DMS153 (cell line): ENCODE measurements at regions not wholly inside any gene's neighbourhood (a gene's known extent, or its start where the extent isn't known, plus 50 kb on each side); places are given as distances from the start of the nearest gene placed in this dataset.
A peak's percentile ranks its signal among the peaks of the same experiment; 100 is the strongest.
"Not testable (repeated sequence)": the region's sequence is repeated elsewhere in the genome, so short reads cannot be mapped to it uniquely, and the experiment has no call there.

ENCODE experiments used
- DNase-seq: peaks from one replicate; lab custom pipeline; 2025; lab: John Stamatoyannopoulos, UW

DNA sequence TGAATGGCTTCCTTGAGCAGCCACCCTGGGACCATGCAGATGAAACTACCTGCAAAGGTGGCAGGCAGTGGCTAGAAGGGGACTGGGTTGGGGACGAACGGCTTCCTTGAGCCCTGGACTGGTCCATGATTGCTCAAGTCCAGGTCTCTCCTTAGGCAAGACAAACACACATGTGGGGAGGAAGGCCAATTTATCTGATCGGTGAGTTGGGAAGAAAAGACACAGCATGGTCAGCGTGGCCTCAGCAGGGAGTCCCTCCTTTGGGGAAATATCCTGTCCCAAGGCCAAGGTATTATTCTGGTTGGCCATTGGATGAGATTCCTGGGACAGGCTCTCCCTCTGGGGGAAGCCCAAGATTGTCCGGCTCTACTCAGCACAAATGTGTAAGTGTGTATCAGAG, 116.3 kb upstream of the ERG start:
- no peak for DNase-seq

DNA sequence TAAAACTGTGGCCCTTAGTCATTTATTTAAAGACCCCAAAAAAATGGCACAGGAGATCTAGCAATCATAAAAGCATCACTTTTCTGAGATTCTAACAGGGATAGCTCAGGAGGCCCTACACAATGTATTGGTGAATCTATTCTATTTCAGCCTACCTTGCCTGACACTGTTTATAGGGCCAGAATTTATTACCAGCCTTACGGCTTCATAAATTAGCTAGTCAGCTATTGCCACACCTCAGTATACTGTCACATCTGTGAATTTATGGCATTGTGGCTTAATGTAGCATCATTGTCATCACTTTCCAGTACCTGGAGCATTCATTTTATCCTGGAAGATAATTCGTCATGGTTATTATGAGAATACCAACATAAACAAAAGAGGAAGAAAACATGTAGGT, 121.2 kb upstream of the ERG start:
- DNase-seq = peak; percentile 20

DNA sequence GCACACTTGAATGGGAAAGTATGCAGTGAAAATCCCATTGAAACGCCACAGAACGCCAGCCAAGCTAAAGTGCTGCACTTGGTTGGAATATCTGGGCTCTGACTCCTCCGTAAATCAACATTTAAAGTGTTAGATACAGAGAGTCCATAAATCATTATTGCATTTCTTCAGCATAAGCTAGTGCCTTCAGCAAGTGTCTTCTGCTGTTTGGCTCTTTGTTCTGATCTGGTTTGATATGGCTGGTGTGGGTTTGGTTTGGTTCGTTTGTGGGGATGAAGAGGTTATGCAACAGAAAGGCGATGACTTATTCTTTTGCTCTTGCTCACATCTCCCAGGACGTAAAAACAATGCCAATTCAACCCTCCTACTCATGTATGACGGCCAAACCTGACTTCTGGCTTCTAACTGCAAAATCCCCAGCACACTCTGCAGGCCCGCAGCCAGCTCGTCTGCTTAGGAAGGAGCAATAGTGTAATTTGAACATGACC, 121.8 kb upstream of the ERG start:
- DNase-seq = no peak

DNA sequence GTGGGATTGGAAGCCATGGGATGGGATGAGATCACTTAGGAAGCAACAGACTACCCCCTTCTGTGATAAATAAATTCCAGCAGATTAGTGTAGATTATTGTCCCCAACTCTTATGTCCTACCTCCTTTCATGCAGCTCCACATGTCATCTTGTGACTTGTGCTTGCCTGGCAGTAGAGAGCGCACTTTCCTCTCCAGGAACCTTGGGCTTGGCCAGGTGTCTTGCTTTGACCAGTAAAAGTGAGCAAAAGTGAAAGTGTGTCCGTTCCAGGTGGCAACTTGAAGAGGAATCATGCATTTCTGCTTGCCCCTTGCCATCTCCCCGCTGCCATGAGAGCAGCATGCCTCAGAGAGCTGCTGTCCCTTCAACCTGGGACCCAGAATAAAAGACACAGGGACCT, 122.9 kb upstream of the ERG start:
- DNase-seq = no peak

DNA sequence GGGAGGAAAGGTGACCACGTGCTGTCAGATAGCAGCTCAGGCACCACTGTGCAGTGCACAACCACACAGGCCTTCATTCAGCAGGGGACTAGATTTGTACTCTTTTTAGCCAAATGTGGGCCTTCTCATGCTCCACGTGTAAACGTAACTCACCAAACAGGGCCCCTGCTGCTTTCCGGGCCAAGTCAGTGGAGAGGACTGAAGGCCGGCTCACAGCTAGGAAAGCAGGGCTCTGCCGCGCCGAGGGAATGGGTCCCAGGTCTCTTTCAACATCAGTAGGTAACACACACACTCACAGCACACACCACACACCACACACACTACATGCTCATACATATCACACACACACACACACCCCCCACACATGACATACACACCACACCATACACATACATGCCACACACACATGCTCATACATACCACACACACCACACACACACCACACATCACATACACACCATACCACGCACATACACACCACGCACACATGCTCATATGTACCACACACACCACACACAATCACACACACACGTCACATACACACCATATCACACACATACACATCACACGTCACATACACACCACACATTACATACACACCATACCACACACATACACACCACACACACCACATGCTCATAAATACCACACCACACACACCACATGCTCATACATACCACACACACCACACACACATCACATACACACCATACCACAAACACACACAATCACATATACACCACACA, 124.0 kb upstream of the ERG start:
- DNase-seq = no peak

DNA sequence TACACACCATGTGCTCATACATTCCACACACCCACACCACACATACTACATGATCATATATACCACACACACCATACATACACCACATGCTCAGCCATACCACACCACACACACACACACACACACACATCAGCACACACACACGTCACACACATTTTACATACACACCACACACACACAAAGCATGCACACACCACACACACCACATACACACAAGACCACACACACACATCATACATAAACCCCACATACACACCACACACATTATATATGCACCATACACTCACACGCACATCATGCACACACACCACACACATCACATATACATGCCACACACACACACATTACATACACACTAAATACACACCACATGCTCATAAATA, 124.5 kb upstream of the ERG start:
- DNase-seq = no peak

DNA sequence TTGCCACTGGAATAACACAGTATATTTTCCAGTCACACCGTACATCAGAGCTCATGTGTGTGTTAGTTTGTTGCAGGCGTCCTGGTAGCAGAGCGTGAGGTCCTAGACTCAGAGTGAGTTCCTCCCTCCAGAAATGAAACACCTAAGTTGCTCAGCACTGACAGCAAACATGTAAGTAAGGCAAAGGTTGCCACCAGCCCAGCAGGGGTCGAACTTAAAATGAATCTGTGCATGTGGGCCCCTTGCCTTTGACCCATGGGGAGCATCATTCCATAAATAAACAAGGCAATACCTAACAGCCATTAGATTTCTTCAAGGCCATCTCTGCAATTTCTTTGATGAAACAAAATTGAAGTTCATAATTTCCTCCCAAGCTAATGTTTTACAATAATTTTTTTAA, 125.3 kb upstream of the ERG start:
- DNase-seq = no peak

DNA sequence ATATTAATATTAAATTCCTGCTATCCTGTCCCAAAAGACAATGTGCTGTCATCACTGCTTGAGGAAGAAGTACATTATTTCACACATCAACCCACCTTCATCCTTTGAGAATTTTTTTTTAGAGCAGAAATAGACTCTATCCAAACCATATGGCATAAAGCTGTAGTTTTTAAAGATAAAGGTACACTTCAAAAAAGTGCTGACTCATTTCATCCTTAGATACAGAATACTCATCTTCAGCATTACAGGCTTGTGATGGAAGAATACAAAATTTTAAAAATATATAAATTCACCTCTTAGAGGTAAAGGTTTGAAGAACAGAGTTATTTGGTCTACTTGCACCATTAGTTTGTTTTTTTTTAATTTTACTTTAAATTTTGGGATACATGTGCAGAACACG, 126.7 kb upstream of the ERG start:
- DNase-seq = no peak

DNA sequence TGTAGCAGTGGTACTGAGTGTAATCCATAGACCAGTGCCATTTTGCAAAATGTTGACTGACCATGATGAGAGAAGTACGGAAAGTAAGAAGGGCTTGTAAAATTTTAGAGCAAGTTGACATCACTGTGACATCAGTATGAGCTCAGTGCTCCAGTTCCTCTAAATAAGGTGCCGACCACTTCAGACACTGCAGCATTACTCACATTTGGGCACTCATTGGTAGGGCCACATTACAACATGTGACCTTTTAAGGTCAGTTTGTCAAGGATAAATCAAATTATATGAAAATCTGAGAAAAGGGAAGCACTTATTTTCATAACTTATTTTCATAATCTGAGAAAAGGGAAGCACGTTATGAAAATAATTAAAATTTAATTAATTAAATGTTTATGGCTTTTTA, 128.0 kb upstream of the ERG start:
- DNase-seq = no peak

DNA sequence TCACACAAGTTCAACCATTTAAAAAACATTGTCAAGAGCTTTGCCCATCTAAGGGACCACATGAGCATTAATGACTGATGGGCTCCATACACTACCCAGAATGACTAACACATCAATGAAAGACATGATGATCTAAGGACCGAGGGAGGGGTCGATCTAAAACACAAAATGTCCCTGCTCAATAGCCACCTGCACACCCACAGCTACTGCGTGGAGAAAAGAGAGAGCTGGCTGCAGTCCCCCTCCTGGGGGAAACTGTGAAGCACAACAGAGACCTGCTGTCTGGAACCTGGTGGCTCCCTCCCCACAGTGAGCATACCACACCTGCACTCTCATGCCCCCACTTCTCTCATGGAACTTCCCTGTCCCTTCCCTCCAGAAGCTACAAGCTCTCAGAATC, 130.1 kb upstream of the ERG start:
- no peak for DNase-seq

DNA sequence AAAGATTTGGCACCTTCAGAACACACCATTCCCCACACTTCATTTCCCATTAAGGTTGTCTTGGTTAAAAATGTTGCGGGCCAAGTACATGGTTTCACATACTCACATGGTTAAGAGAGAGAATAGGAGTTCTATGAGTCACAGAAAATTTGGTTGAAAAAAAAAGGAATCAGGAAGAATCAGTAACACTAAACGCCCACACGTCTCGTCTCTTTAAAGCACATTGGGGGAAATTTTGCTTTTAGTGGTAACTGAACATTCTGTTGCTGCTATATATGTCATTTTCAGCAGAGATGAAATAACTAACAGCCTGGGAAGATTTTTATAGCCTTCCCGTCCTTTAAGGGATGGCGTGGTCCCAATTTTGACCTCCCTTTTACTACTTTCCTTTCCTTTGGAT, 132.9 kb upstream of the ERG start:
- no peak for DNase-seq

DNA sequence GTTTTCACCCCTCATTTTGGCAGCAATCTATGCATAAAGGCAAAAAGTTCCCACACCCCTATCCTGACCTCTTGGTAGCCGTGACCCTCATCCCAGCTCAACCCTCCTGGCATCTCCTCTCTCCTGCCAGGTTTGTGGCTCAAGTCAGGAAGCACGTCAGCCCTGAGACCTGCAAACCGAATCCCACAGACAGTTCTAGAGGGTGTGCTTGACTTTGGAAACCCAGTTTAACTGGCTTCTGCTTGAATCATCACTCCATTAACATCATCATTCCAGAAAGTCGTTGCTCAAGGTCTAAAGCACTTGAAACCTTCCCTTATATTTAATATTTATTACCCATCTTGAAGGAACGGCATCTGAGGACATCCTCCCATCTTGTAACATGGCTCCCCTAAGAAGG, 133.4 kb upstream of the ERG start:
- DNase-seq = no peak

DNA sequence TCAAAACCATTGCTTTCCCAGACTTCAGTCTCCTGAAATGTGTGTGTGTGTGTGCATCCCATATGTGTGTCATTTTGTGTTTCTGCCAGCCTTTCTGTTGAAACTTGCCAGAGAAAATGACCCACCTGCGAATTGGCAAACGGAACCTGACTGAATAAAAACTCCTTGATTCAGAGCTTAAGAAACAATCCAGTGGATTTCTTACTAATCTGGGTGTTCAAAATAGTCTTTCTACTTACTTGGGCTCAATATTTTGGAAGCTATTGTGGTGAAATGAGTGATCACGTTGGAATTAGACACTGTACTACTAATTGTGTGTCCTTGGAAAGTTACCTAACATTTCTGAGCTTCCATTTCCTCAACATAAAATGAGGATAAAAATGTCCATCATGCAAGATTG, 138.9 kb upstream of the ERG start:
- DNase-seq = no peak

DNA sequence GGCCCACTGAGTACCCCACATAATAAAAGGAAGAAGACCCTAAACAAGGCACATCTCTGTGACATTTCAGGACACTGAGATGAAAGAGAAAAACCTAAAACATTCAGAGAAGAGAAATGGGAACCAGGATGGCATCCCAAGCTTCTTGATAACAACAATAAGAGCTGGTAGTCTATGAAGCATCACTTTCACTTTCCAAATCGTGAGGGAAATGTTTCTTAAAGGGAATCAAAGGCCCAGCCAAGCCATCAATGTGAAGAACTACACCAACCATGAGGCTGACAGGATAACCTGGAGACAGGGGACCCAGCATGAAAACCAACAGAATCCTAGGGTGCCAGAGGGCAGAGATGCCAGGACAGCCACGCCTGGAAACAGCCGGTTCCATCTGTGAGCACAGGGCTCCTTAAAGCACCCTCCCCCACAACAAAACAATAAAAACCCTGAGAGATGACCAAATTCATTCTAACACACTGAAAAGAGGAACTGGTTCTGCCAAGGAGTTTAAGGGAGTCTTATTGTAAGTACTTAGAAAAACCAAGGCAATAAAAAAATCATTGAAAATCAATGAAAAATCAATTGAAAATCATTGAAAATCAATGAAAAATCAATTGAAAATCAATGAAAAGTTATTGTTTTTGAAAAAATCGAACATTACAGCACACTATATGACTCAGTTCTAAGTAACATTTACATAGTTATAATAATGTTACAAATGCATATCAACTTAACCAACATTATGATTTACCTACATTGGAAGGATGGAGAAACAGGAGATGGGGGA, 141.5 kb upstream of the ERG start:
- no peak for DNase-seq

DNA sequence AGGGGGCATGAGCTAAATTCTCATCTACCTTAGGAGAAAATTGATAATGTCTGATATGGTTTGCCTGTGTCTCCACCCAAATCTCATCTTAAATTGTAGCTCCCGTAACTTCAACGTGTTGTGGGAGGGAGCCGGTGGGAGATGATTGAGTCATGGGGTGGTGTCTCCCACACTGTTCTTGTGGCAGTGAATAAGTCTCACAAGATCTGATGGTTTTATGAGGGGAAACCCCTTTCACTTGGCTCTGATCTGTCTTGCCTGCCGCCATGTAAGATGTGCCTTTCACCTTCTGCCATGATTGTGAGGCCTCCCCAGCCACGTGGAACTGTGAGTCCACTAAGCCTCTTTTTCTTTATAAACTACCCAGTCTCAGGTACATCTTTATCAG, 142.1 kb upstream of the ERG start:
- DNase-seq = not testable (repeated sequence)

DNA sequence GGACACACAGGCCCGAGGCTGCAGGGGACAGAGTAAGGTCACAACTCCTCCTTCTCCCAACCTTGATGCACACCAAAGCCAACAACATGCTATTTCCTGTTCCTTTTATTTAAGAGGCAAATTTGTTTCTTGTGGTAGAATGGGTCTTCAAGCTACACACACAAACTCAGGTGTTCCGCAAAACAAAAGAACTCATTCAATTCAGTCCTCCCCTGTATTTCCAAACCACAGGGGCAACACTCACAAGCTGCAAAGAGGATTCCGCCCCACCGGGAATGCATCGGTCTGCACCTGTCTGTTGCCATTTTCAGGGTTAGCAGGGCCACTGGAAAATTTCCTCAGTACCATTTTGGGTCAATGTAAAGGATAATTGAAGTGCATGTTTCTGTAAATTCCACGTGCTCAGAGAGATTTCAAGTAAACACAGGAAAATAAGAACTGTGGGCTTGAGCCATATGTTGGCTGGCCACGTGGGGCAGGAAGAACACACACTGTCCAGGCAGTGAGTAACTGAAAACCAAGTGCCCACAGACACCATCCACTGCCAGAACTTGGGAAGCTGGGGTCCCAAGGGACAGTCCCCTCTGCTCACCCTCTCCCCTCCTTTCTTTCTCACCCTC, 145.2 kb upstream of the ERG start:
- no peak for DNase-seq

DNA sequence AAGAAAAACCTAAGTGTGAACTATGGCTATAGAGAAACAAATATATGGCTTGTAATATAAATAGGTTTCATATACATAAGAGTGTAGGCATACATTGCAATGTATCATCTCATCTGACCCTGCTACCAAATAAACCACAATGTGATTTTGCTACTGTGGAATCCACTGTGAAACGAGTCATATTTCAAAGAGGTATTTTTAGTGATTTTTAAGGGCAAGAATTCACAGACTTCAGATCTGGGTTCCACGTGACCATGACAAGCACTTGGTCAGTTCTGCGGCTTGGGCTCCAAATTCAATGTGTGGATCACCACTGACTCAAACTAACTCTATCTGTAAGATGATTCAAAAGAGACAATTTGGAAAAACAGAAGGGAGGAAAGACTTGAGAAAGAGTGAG, 147.0 kb upstream of the ERG start:
- no peak for DNase-seq

DNA sequence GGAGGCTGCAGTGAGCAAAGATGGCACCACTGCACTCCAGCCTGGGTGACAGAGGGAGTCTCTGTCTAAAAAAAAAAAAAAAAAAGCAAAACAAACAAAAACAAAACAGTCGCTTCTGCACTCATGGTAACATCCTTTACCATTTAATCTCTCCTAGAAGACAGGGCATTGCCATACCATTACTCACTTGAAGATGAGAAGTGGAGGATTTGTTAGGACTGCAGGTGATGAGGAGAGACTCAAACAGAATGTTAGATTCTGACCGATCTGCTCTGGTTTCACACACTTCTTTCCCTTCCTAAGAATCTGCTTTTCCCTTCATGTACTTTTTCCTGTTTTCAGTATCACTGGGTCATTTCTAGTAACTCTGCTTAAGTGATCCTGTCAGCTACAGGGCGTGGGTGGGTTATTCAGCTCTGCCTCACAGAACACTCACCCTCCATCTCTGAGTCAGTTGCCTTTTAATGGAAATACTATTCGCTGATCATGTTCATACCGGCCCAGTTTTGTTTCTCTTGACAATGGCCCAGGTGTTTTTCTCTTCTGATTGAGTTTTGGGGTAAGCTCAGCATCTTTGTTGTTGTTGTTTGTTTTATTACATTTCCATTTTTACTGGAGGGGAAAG, 148.0 kb upstream of the ERG start:
- DNase-seq = no peak

DNA sequence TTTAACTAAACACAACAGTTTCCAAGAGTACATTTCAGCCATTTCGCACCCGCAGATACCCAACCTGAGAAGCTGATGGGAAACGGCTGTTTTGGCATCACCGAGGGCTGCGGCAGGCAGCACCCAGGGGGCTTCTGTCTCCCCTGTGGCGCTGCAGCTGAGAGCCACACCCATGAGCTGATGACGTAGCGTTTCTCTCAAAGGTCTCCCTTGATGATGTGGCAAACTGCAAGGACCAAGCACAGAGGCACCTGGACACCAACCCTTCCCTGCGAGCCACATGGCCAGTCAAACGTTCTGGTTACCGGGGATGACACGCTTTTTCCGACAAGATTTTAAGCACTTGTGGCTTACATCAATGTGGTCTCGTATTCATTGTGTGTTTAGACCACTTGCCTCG, 150.8 kb upstream of the ERG start:
- no peak for DNase-seq

DNA sequence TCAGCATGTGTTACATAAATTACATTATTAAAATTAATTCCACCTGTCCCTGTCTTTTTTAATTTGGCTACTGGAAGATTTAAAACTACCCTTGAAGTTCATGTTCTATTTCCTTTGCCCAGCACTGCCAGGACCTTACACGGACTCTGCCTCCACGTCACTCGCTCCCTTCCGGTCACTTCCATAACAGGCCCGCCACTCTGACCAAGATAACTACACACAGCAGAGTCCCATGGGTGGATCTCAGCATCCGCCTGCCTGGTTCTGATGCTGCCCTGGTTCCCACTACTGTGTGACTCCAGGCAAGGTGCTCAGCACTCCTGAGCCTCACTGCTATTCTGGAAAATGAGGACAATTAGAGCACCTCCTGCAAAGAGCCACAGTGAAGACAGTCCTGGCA, 153.3 kb upstream of the ERG start:
- DNase-seq = no peak

DNA sequence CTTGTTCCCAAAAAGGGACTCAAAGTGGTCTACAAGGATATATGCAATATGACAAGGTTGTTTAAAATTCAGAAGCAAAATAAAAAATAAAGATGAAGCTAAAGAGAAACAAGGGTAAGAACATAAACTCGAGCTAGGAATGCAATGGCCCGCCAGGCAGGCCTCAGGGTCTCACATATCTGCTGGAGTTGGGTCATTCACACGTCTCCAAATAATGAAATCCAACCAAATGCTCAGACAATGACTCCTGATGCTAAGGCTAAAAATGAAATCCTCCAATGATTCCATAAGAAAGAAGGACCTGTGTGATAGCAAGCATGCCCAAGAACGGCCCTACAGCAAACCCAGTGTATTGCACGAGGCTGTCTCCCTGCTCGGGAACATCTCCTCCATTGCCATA, 153.3 kb upstream of the ETS2 start:
- DNase-seq = no peak

DNA sequence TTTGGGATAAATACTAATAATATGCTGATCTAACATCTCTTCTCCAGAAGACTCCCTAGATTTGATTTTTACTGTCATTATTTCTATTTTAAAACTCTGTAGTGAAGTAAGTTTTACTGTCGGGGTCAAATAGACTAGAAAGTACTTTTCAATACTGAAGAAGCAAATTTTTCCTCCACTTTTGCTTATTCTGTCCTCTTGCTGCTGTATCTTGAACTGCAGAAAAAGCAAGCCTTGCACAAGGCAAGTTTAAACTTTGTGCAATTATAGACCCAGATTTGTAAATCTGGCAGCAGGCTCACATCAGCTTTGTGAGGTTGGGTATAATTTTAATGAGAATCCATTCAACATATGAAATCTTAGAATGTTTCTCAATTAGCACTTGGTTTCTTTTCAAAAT, 151.1 kb upstream of the ETS2 start:
- DNase-seq = no peak

DNA sequence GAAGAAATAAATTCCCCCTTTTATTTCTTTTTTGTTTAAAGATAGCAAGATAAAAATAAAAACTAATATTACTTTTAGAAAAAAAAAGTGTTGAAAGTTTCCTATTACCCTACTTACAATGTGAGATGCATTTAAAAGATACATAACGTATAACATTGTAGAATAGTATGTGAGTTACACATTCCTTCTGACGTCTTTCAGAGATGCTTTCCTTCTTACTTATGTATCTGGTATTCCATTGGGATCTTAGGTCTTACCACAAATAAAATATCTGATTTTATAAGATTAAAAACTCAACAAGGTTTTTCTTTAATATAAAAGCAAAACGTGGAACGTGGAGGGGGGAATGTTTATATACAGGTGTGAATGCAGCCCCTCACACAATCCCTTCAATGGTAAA, 147.2 kb upstream of the ETS2 start:
- DNase-seq = no peak
